Urothelium cell line (cell line): ENCODE measurements at regions not wholly inside any gene's neighbourhood (a gene's known extent, or its start where the extent isn't known, plus 50 kb on each side); places are given as distances from the start of the nearest gene placed in this dataset.

ENCODE experiments used
- DNase-seq: peaks from one replicate; pipeline ENCODE4 v3.0.0; 2011; ENCODE audit warnings: low spot score, mixed read lengths
- FAIRE-seq: peaks from 2 replicates; lab custom pipeline; 2011; peaks lifted over from hg19 to GRCh38; lab: Jason Lieb, UNC

DNA sequence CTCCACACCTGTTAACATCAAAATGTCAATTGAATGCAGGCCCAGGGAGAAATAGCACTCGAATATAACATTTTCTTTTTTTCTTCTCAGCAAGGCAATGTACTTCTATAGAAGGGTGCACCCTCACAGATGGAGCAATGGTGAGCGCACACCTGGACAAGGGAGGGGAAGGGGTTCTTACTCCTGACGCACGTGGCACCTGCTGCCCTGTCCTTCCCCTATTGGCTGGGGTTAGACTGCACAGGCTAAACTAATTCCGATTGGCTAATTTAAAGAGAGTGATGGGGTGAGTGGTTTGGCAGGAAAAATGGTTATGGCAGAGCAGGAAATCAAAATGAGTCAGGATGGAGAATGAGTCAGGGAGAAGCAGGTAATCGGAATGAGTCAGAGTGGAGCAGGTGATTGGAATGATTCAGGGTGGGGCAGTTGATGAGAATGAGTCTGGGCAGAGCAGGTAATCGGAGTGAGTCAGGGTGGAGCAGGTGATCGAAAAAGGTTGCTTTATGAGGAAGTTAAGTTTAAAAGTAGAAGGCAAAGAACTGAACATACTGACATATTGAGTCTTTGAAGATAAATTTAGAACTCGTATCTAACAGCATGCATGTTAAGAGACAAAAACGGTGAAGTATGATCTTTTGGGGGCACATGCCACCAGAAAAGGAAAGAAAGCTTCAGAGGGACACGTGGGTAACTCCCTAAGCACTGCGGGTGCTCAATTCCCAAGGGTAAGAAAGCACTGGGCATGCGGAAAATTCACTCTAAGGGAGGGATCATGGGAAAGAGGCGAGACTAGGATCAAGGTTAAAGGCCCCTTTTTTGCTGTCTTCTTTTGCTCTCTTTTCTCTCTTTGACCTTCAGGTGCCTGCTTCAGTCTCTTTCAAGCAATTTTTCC, 72.9 kb upstream of the GALNT15 start:
- DNase-seq (peak; percentile 65), FAIRE-seq (peak; percentile 40)

DNA sequence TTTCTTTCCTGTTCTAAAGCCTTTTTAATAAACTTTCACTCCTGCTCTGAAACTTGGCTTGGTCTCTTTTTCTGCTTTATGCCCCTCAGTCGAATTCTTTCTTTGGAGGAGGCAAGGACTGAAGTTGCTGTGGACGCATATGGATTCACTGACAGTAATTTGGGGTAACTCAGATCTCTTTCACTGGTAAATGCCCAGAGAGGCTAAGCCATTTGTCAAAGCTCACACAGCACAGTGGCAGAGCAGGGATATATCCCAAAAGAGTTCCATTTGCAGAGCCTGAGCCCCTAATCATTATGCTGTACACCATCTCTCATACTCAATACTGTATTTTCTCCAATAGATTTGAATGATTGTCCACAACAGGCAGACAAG, 72.3 kb upstream of the GALNT15 start:
- FAIRE-seq (no peak), DNase-seq (no peak)

DNA sequence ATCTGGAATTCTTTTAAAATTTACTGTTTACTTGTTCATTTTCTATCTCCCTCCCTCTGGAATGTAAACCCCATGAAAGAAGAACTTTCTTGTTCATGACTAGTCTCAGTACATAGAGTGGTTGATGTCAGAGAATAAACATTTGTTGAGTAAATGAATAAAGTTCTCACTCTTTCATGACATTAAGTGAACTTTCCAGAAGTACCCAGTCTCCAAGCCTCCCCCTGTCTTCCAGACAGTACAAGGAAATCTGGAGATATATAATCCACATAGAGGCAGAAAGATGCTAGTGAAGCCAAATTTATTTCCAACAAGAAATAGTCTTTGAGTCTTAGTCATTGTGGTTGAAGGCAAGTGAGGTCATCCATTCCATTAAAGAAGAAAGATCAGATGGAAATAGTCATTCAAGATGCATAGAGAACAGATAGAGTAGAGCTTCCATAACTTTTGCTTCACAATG, 71.5 kb upstream of the GALNT15 start:
- DNase-seq = peak; percentile 39
- FAIRE-seq = no peak

- DNase-seq = peak; percentile 46
- no peak for FAIRE-seq
Measured at GRCh38 chr3:16103472-16103871, 71.0 kb upstream of the GALNT15 start.

- DNase-seq = no peak
- no peak for FAIRE-seq
Measured at GRCh38 chr3:16104156-16104555, 70.3 kb upstream of the GALNT15 start.

DNA sequence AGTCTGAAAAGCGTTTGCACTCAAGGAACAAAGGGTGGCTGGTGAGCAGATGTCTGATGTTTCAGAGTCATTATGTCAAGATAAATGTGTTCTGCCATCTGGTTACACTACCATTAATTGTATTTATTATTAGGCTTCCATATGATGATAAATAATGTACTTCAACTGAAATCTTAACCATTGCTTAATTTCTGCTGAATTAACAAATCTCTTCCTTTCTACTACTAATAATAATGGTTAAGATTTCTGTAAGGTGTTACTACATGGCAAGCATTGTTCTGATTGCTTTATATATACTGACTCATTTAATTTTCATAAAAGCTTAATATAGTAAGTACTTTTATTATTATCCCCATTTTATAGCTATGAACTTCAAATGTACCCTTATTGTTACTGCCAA, 68.4 kb upstream of the GALNT15 start:
- no peak for DNase-seq

GRCh38 chr3:16108424-16108823, 66.1 kb upstream of the GALNT15 start:
- FAIRE-seq (no peak), DNase-seq (no peak)

More for the DNA sequence above, 68.4 kb upstream of the GALNT15 start:
- no peak for FAIRE-seq

DNA sequence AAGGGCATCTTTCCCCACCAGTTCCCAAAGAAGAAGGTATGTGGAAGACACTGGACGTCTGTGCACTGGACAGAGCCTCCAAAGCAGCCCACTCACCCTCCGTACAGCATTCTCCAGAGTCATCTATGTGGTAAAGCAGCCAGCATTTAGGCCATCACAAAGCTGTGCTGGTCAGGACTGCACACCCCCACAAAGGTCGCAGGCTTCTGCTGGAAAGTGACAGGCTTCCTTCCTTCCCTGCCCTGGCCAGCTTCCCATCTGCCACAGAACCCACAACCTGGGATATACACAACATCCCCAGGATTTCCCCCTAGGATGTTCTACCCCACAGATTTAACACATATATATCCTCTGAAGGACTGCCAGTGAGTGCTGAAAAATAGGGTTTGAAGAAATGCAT, 64.6 kb upstream of the GALNT15 start:
- FAIRE-seq = no peak
- no peak for DNase-seq

- no peak for DNase-seq
- FAIRE-seq = no peak
Measured at GRCh38 chr3:16112910-16113504, 61.5 kb upstream of the GALNT15 start.

DNA sequence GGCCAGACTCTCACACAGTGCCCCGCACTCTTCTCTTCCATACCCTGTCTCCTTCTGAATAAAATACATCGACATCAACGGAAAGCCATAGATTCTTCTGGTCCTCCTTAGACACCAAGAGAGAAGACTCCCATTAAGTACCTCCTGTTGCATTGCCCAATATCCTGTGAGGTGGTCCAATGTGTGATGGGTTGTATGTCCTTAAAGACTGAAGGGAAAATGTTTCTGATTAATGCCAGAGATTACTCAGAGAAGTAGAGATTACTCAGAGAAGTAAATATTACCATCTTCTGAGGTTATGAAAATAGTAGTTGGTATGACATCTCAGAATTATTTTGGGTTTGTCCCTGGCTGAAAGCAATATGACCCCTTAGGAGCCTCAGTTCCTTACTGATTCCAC, 60.8 kb upstream of the GALNT15 start:
- FAIRE-seq = no peak
- no peak for DNase-seq

DNA sequence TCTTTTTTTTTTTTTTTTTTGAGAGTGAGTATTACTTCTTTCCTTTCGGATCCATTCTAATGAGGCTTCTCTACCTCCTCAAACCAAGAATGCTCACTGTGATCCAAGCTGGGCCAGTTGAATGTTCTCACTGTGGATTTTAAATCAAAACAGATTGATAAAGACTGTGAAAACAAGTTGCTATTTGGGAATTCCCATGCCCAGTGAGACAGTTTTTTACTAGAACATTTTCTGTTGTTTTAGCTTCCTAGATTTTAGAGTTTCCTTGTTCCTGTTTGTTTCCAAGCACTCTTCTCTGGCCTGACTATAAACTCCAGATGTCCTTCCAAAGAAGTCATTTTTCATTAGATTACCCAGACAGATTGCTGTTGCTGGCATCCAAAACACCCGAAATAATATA, 60.1 kb upstream of the GALNT15 start:
- FAIRE-seq (no peak), DNase-seq (no peak)

GRCh38 chr3:16114930-16115329, 59.5 kb upstream of the GALNT15 start:
- DNase-seq = no peak
- no peak for FAIRE-seq

- FAIRE-seq (no peak), DNase-seq (no peak)
Measured at GRCh38 chr3:16118396-16118795, 56.1 kb upstream of the GALNT15 start.

- DNase-seq (no peak), FAIRE-seq (no peak)
Measured at GRCh38 chr3:16119887-16120286, 54.6 kb upstream of the GALNT15 start.

GRCh38 chr3:16121391-16121790, 53.1 kb upstream of the GALNT15 start:
- no peak for FAIRE-seq
- no peak for DNase-seq

DNA sequence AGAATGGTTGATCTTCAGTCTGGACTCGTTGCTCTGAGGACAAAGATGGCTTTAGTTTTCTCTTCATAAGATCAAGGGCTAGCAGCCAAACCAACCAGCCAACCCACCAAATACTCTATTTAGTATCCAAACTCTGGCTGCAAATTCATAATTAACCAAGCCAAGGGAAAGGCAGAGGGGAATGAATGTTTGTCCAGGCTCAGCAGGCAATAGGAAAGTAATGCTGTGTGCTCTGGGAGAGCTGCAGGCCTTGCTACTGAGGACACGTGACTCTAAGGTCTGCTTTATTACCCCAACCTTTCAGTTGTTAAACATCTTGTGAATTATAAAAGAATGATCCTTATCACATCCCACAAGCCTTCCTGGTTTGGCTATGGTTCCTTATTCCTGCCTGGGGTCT, 52.3 kb upstream of the GALNT15 start:
- DNase-seq (no peak), FAIRE-seq (no peak)

- FAIRE-seq = no peak
- DNase-seq = no peak
Measured at GRCh38 chr3:16122661-16123060, 51.8 kb upstream of the GALNT15 start.

GRCh38 chr3:16124636-16125035, 49.8 kb upstream of the GALNT15 start:
- DNase-seq (peak; percentile 55), FAIRE-seq (no peak)
